HG02623 (cell line): ENCODE measurements at regions not wholly inside any gene's neighbourhood (a gene's known extent, or its start where the extent isn't known, plus 50 kb on each side); places are given as distances from the start of the nearest gene placed in this dataset.
A peak's percentile ranks its signal among the peaks of the same experiment; 100 is the strongest.

Source experiments
- ATAC-seq: cut with Tn5 transposase; IDR thresholded peaks from one replicate; pipeline ENCODE4 v1.9.1; 2021; ENCODE audit warnings: moderate library complexity; ENCODE audit not compliant: unreplicated experiment

GRCh38 chrX:9311421-9312160 lies 153.3 kb upstream of the TBL1X start:
- no peak for ATAC-seq

GRCh38 chrX:9312922-9313867 lies 151.7 kb upstream of the TBL1X start:
- ATAC-seq, result peak; percentile 79

DNA sequence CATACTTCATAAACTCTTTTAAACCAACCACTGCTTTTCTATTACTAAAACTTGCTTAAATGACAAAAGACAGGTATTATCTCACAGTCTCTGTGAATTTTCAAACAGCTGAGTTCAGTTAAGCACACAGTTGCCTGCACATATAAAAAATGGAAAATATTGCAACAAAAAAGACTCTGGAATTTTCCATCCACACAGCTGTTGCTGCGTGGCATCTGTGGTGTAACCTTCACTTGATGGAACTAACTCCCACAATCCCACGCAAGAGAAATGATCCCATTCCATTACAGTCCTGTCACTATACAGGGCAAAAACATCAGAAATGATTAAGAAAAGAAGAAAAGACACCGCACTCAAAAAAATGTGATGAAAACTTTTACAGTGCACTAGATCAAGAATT lies 149.8 kb upstream of the TBL1X start:
- ATAC-seq, result no peak

DNA sequence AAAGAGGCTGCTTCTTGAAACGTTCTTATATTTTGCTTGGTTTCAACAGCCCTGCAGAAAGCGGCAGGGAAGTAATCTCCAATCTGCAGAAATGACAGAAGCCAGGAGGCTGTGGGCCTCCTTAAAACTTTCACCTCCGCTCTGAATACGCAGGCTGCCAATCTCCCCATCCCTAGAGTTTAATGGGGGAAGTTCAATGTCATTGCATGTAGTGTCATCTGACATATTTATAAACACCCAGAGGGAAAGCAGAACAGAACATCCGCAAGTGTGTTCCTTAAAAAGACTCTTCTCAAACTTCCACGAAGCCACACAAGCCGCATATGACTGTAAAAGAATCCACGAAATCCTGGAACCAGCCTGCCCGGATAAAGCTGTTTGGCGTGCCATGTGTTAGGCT lies 148.8 kb upstream of the TBL1X start:
- no peak for ATAC-seq

DNA sequence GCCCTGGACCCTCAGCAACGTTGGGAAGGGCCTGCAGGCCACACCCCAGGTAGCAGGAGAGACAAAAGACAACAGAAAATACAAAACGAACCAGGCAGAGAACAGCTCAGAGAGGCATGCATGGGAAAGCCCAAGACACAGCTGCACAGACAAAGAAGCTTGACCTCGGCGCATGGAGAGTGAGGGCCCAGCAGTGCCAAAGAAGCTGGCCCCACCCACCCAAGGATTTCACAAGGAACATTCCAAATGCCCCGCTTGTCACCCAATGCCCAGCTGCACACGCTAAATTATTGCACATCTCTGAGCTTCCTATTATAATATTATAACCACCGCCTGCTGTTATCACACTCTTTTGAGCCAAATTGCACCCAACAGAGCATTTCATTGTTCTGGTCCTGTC lies 147.7 kb upstream of the TBL1X start:
- no peak for ATAC-seq

- ATAC-seq, result no peak
Observed at GRCh38 chrX:9318213-9318612, 146.6 kb upstream of the TBL1X start.

GRCh38 chrX:9318766-9319165 lies 146.1 kb upstream of the TBL1X start:
- ATAC-seq, result no peak

DNA sequence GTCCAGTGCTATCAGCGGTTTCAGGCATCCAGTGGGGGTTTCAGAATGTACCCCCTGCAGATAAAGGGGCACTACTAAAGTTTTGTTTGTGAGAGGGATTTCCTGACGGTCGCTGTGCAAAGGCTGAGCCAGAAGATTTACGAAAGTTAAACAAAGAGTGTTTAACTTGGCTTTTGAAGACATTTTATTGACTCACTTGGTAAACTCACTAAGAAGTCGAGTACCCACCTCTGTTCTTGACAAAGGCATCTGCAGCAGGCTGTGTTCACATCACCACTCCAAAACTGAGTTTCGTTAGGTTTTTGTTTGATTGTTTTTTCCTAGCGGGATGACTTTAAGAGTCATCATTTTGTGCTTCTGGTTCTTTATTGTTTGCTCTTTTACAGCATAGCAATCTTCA lies 143.9 kb upstream of the TBL1X start:
- ATAC-seq, result no peak

- ATAC-seq, result no peak
Observed at GRCh38 chrX:9324676-9325075, 140.2 kb upstream of the TBL1X start.

DNA sequence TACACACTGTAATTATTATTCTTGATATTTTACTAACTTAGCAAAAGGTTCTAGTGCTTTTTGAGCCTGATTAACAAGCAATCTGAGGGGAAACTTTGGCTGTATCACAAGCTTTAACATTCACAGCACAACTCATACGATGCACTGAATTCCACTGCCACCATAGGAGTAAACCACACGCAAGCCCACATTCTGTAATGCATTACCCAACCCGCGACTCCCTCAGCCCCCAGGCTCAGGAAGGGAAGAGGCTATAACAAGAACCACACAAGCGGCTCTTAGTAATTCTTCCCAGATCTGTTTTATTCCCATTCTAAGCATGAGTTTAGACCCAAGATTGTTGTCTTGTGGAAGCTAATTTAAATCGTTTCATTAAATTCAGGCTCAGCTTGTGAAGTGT lies 138.5 kb upstream of the TBL1X start:
- ATAC-seq, result no peak

DNA sequence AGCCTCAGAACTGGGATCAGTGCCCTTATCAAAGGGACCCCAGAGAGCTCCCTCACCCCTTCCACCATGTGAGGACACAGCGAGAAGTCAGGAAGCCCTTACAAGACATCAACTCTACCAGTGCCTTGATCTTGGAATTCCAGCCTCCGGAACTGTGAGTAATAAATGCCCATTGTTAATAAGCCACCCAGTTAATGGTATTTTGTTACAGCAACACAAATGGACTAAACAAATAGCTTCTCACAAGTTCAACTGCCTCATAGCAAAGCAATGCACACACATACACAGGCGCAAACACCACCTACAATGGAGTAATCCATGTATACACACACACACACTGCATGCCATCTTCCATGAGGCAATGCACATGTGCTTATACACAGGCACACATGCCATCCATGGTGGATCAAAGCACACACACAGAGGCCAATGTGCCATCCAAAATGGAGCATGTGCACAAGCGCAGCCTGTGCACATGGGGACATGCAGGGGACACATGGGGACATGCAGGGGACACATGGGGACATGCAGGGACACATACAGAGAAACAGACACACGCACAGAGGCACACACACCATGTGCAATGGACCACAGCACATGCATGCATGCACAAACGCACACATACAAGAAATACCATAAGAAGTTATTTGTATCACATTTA lies 137.6 kb upstream of the TBL1X start:
- ATAC-seq, result no peak

- no peak for ATAC-seq
Observed at GRCh38 chrX:9327747-9328145, 137.1 kb upstream of the TBL1X start.

GRCh38 chrX:9329056-9329455 lies 135.8 kb upstream of the TBL1X start:
- no peak for ATAC-seq

DNA sequence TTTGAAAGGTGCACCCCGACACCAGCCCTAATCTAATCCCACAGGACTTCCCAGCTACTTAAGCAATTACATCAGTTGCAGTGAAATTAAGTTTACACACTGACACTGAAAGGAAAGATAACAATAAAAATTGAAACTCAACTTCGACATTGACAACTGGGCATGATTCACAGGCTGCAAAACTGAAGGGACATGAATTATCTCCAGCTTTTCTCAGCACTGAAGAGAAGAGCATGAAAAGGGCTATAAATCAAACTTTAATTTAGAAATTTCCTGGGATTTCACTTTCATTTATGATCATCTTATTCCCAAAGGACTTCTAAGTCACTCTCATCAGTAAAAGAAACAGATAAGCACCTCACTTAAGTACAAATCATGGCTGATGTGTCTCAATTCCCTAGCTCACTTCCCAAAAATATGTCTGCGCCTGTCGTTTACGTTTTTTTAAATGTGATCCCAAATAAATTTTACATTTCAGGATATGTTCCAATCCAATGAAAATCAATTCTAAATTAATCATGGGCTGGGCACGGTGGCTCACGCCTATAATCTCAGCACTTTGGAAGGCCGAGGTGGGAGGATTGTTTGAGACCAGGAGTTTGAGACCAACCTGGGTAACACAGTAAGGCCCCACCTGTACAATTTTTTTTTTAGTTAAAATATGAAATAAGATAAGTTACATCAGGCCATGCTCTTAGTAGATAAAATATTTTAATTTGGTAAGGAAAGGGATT lies 134.4 kb upstream of the TBL1X start:
- ATAC-seq, result no peak

GRCh38 chrX:9333873-9334560 lies 130.8 kb upstream of the TBL1X start:
- no peak for ATAC-seq

GRCh38 chrX:9335251-9335650 lies 129.6 kb upstream of the TBL1X start:
- ATAC-seq, result no peak

GRCh38 chrX:9336456-9336855 lies 128.4 kb upstream of the TBL1X start:
- ATAC-seq, result no peak

- no peak for ATAC-seq
Observed at GRCh38 chrX:9337046-9337445, 127.8 kb upstream of the TBL1X start.

DNA sequence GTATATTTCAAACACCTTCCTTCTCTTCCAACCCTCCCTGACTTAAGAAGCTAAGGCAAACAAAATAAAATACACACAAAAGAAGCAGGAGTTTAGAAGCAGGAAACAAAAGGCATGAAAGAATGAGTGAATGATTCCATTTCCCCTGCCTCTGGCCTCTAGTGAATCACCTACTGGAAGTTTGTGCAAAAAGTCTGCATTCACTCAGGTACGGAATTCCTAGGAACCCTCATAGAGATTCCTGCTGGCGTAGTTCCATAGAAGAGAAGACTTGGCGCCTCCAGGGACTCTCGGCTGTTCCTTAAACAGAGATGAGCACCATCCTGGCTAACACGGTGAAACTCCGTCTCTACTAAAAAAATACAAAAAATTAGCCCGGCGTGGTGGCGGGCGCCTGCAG lies 125.9 kb upstream of the TBL1X start:
- no peak for ATAC-seq
